A673 (cell line): ENCODE measurements at regions not wholly inside any gene's neighbourhood (a gene's known extent, or its start where the extent isn't known, plus 50 kb on each side); places are given as distances from the start of the nearest gene placed in this dataset.

Experiments
- CTCF ChIP-seq: fragments of 300-800, 200-600 bp; sonication (generic); conservative IDR thresholded peaks from 2 replicates; pipeline ENCODE4 v1.5.1; 2017; ENCODE audit warnings: low read depth, mild to moderate bottlenecking, antibody characterized with exemption, low read length, moderate library complexity, mixed read lengths
- EZH2 ChIP-seq: fragments of 200-600 bp; sonication (generic); IDR thresholded peaks from 2 replicates; pipeline ENCODE4 v1.6.1; 2017; ENCODE audit warnings: borderline replicate concordance, low read depth, mild to moderate bottlenecking, mixed read lengths, antibody characterized with exemption, low read length; ENCODE audit not compliant: poor library complexity, severe bottlenecking

- no peak for TF ChIP-seq CTCF
- TF ChIP-seq EZH2, result no peak
These were observed 913.5 kb upstream of the GHITM start for GRCh38 chr10:83225781-83226180.
